SK-N-SH (cell line): ENCODE measurements at regions not wholly inside any gene's neighbourhood (a gene's known extent, or its start where the extent isn't known, plus 50 kb on each side); places are given as distances from the start of the nearest gene placed in this dataset.

Source experiments
- CTCF ChIP-seq: fragments of 200-600 bp; sonication (generic); IDR thresholded peaks from 2 replicates; pipeline ENCODE4 v1.6.1; 2017; ENCODE audit warnings: antibody characterized with exemption, mild to moderate bottlenecking, moderate library complexity
- FOXJ3 ChIP-seq: sonication (generic); formaldehyde crosslinking; IDR thresholded peaks from 2 replicates; pipeline ENCODE4 v1.5.1; 2020; ENCODE audit warnings: mild to moderate bottlenecking, missing genetic modification reagents
- RAD21 ChIP-seq: IDR thresholded peaks from 2 replicates; pipeline ENCODE4 v1.6.1; 2012; ENCODE audit warnings: mild to moderate bottlenecking, low read length
- RCOR1 ChIP-seq: fragments of 150-350 bp; IDR thresholded peaks from 2 replicates; pipeline ENCODE4 v1.6.1; 2017; ENCODE audit warnings: antibody characterized with exemption, low read length
- SIN3A ChIP-seq: IDR thresholded peaks from 2 replicates; pipeline ENCODE4 v1.6.1; 2012; ENCODE audit warnings: low read depth, mild to moderate bottlenecking, low read length, moderate library complexity, borderline replicate concordance

DNA sequence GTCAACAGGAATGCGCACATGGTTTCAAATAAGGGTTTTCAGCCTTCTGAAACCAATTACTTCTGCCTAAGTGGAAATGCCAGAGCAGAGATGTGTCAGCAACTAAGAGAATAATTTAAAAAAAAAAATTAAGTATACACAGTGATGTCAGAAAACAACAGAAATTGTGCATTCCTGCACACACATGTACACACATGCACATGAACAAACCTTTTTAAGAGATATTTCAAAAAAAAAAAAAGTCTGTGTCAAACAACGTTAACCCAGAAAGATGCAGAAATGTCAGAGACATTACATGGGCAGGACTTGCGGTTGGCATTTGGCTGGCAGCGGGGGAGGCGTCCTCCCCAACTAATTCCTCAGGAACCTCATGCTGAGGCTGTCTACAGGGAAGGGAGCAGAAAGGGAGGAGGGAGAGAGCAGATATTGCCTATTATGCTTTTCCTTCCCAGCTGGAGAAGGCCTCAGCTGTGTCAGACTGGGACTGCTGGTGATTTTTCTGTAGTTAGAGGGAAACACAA lies 536.9 kb upstream of the WWC1 start:
- TF ChIP-seq CTCF (no peak), SIN3A (no peak), RCOR1 (no peak), RAD21 (no peak), FOXJ3 (CRISPR knock-in tag) (no peak)
